Kidney (tissue), 13 donors: ENCODE measurements at regions not wholly inside any gene's neighbourhood (a gene's known extent, or its start where the extent isn't known, plus 50 kb on each side); places are given as distances from the start of the nearest gene placed in this dataset.
"Not testable (repeated sequence)": the region's sequence is repeated elsewhere in the genome, so short reads cannot be mapped to it uniquely, and the experiment has no call there.

Experiments used
- DNase-seq, 5 donors: peaks; one replicate each; pipeline ENCODE4 v3.0.0-alpha.2; 2013 to 2020
- FAIRE-seq: peaks from 2 replicates; lab custom pipeline; 2012; peaks lifted over from hg19 to GRCh38; lab: Jason Lieb, UNC
- H3K27ac ChIP-seq, 2 donors: one replicate each; pipeline ENCODE4 v1.7.0; 2013; ENCODE audit warnings: low read depth in 2 of 2, low read length in 2 of 2, inconsistent platforms in 1 of 2
- H3K27me3 ChIP-seq: one replicate; pipeline ENCODE4 v1.7.1; 2013; ENCODE audit warnings: low read length, inconsistent platforms; ENCODE audit not compliant: control insufficient read depth, insufficient read depth
- H3K36me3 ChIP-seq, 3 donors: one replicate each; pipeline versions ENCODE4 v1.7.0 to v1.7.1; 2013; ENCODE audit warnings: low read length in 3 of 3, control low read depth in 1 of 3, inconsistent platforms in 1 of 3; ENCODE audit not compliant: insufficient read depth in 3 of 3, control insufficient read depth in 2 of 3
- H3K4me1 ChIP-seq, 3 donors: one replicate each; pipeline versions ENCODE4 v1.7.0 to v1.7.1; 2013; ENCODE audit warnings: low read length in 3 of 3, inconsistent platforms in 1 of 3, low read depth in 1 of 3; ENCODE audit not compliant: control insufficient read depth in 2 of 3, insufficient read depth in 2 of 3
- H3K4me3 ChIP-seq, 3 donors: one replicate each; pipeline versions ENCODE4 v1.7.0 to v1.8.1; 2013; ENCODE audit warnings: low read length in 3 of 3, control low read depth in 1 of 3, inconsistent platforms in 1 of 3
- H3K9ac ChIP-seq, 3 donors: one replicate each; pipeline versions ENCODE4 v1.7.0 to v1.7.1; 2013; ENCODE audit warnings: low read length in 3 of 3, control low read depth in 1 of 3, inconsistent platforms in 1 of 3
- H3K9me3 ChIP-seq, 3 donors: one replicate each; pipeline versions ENCODE4 v1.7.0 to v1.7.1; 2013; ENCODE audit warnings: low read length in 3 of 3, control low read depth in 1 of 3, inconsistent platforms in 1 of 3; ENCODE audit not compliant: control insufficient read depth in 2 of 3, insufficient read depth in 1 of 3
- CTCF ChIP-seq: IDR thresholded peaks from 3 replicates; pipeline ENCODE4 v1.5.1; 2012; ENCODE audit warnings: mild to moderate bottlenecking, moderate library complexity, borderline replicate concordance; ENCODE audit not compliant: insufficient read depth; ENCODE audit errors: extremely low read depth
- intact Hi-C: fragments of 100-400 bp; cut with DNase I; formaldehyde crosslinking; loops from one replicate; pipeline ENCODE4 v1.11.1; 2022
- donor health status: control.
- donor health status: control.
- donor health status: control.
- donor health status: control.
- donor health status: control.
- donor health status: DM: yes; HTN: yes; CAD: no.
- donor health status: Normal renal cell carcinoma (clear cell type).

GRCh38 chr13:21297914-21298831 lies 121.7 kb downstream of the MRPL57 start:
- DNase-seq (peak; percentile 91 to 97 (median 94)), FAIRE-seq (no peak)
- intact Hi-C loops = loop anchor here (10.0 kb wide), 1 partner anchor 177 kb away; no protein-coding TSS in a partner anchor
- Histone ChIP-seq H3K9me3 (no peaks in the 10 kb centered on the region), H3K9ac (peak overlapping the region; percentile 69 to 81 (median 74)), H3K4me3 (peak overlapping the region; percentile 80 to 88 (median 83)), H3K4me1 (peaks cover 3 to 6% (median 4%) of the 10 kb centered on the region in 3 donors), H3K27ac (peak overlapping the region; percentile 38 to 74), H3K36me3 (no peaks in the 10 kb centered on the region), H3K27me3 (no peaks in the 10 kb centered on the region)
- TF ChIP-seq CTCF = peak; percentile 92

GRCh38 chr13:21304256-21304655 lies 127.8 kb downstream of the MRPL57 start:
- Histone ChIP-seq H3K4me3 (no peak overlapping the region), H3K4me1 (peaks cover 0 to 3% (median under 1%) of the 10 kb centered on the region in 3 donors), H3K9ac (no peak overlapping the region), H3K27ac (no peak overlapping the region), H3K27me3 (no peaks in the 10 kb centered on the region), H3K9me3 (no peaks in the 10 kb centered on the region), H3K36me3 (peaks cover 0 to 2% (median 0%) of the 10 kb centered on the region in 3 donors)
- DNase-seq (no peak), FAIRE-seq (no peak)
- intact Hi-C loops = no loop called here
- no peak for TF ChIP-seq CTCF

GRCh38 chr13:21306300-21307073 lies 130.0 kb downstream of the MRPL57 start:
- FAIRE-seq, H3K9ac ChIP-seq, H3K27ac ChIP-seq, H3K4me1 ChIP-seq, intact Hi-C loops, H3K27me3 ChIP-seq, H3K4me3 ChIP-seq, H3K36me3 ChIP-seq, H3K9me3 ChIP-seq, DNase-seq: not testable (repeated sequence)

- H3K27me3 ChIP-seq, H3K9me3 ChIP-seq, H3K4me1 ChIP-seq, H3K4me3 ChIP-seq, intact Hi-C loops, FAIRE-seq, DNase-seq, H3K9ac ChIP-seq, H3K27ac ChIP-seq, H3K36me3 ChIP-seq: not testable (repeated sequence)
Observed at GRCh38 chr13:21307158-21307557, 130.7 kb downstream of the MRPL57 start.
